GM23338 (cell line): ENCODE measurements at regions not wholly inside any gene's neighbourhood (a gene's known extent, or its start where the extent isn't known, plus 50 kb on each side); places are given as distances from the start of the nearest gene placed in this dataset.

Experiments
- ATAC-seq: fragments of 200-7000 bp; cut with Tn5 transposase; 3 replicates; pipeline ENCODE4 v1.9.1; 2020
- DNase-seq: peaks from one replicate; pipeline ENCODE4 v3.0.0-alpha.2; 2015; ENCODE audit warnings: low spot score
- H2AFZ ChIP-seq: fragments of 200-600 bp; sonication (generic); 2 replicates; pipeline ENCODE4 v1.8.0; 2016; ENCODE audit warnings: antibody characterized with exemption, mild to moderate bottlenecking, moderate library complexity
- H3F3A ChIP-seq: fragments of 200-600 bp; sonication (generic); replicated peaks from 2 replicates; pipeline ENCODE4 v1.8.0; 2017; ENCODE audit warnings: antibody characterized with exemption, mixed run types, low read depth
- H3K27ac ChIP-seq: fragments of 200-600 bp; sonication (generic); 2 replicates; pipeline ENCODE4 v1.6.1; 2016; ENCODE audit warnings: low read depth
- H3K27me3 ChIP-seq: fragments of 200-600 bp; sonication (generic); 2 replicates; pipeline ENCODE4 v1.8.0; 2016; ENCODE audit warnings: mild to moderate bottlenecking, mixed run types, moderate library complexity; ENCODE audit not compliant: insufficient read depth
- H3K36me3 ChIP-seq: fragments of 200-600 bp; sonication (generic); 2 replicates; pipeline ENCODE4 v1.8.0; 2016; ENCODE audit warnings: mild to moderate bottlenecking; ENCODE audit not compliant: insufficient read depth
- H3K4me1 ChIP-seq: fragments of 200-600 bp; sonication (generic); 2 replicates; pipeline ENCODE4 v1.8.0; 2016; ENCODE audit warnings: mild to moderate bottlenecking, moderate library complexity; ENCODE audit not compliant: insufficient read depth
- H3K4me2 ChIP-seq: fragments of 200-600 bp; sonication (generic); 2 replicates; pipeline ENCODE4 v1.7.1; 2017; ENCODE audit warnings: mixed run types
- H3K4me3 ChIP-seq: fragments of 200-600 bp; sonication (generic); 2 replicates; pipeline ENCODE4 v1.6.1; 2016; ENCODE audit warnings: mixed run types
- H3K79me2 ChIP-seq: fragments of 200-600 bp; sonication (generic); replicated peaks from 2 replicates; pipeline ENCODE4 v1.8.0; 2017; ENCODE audit warnings: mild to moderate bottlenecking; ENCODE audit not compliant: insufficient read depth
- H3K9me2 ChIP-seq: fragments of 200-600 bp; sonication (generic); 2 replicates; pipeline ENCODE4 v1.8.0; 2017; ENCODE audit not compliant: insufficient read depth
- H4K20me1 ChIP-seq: fragments of 200-600 bp; sonication (generic); replicated peaks from 2 replicates; pipeline ENCODE4 v1.8.0; 2017; ENCODE audit warnings: mild to moderate bottlenecking; ENCODE audit not compliant: insufficient read depth
- H3K27ac Mint-ChIP-seq: 2 replicates; pipeline ENCODE4 v1.8.0; 2020; ENCODE audit warnings: inconsistent platforms, mild to moderate bottlenecking, moderate library complexity, mixed read lengths
- H3K27me3 Mint-ChIP-seq: 3 replicates; pipeline ENCODE4 v1.8.0; 2022; ENCODE audit warnings: low read depth, mild to moderate bottlenecking, moderate library complexity, mixed read lengths, inconsistent platforms; ENCODE audit not compliant: insufficient read depth, poor library complexity
- H3K36me3 Mint-ChIP-seq: 3 replicates; pipeline ENCODE4 v1.8.0; 2021; ENCODE audit warnings: low read depth, mild to moderate bottlenecking, inconsistent platforms, moderate library complexity, mixed read lengths
- H3K4me1 Mint-ChIP-seq: 3 replicates; pipeline ENCODE4 v1.8.0; 2020; ENCODE audit warnings: mild to moderate bottlenecking, inconsistent platforms, mixed read lengths
- H3K4me3 Mint-ChIP-seq: 3 replicates; pipeline ENCODE4 v1.8.0; 2021; ENCODE audit warnings: moderate library complexity, mild to moderate bottlenecking, inconsistent platforms, mixed read lengths
- H3K9me3 Mint-ChIP-seq: 3 replicates; pipeline ENCODE4 v1.8.0; 2020; ENCODE audit warnings: moderate library complexity, mild to moderate bottlenecking, inconsistent platforms, mixed read lengths
- CREB1 ChIP-seq: fragments of 250-450 bp; sonication (Bioruptor Pico); IDR thresholded peaks from 2 replicates; pipeline ENCODE4 v1.5.0; 2020; ENCODE audit warnings: low read depth, mild to moderate bottlenecking, moderate library complexity
- EZH2 ChIP-seq: fragments of 200-600 bp; sonication (generic); IDR thresholded peaks from one replicate; pipeline ENCODE4 v1.8.0; 2017; ENCODE audit warnings: antibody characterized with exemption, mild to moderate bottlenecking, low read depth; ENCODE audit not compliant: unreplicated experiment
- EZH2phosphoT487 ChIP-seq: fragments of 200-600 bp; sonication (generic); IDR thresholded peaks from one replicate; pipeline ENCODE4 v1.8.1; 2018; ENCODE audit warnings: antibody characterized with exemption; ENCODE audit not compliant: unreplicated experiment
- JUNB ChIP-seq: IDR thresholded peaks from one replicate; pipeline ENCODE4 v1.6.1; 2016; ENCODE audit warnings: antibody characterized with exemption; ENCODE audit not compliant: unreplicated experiment
- NANOG ChIP-seq: IDR thresholded peaks from 2 replicates; pipeline ENCODE4 v1.6.1; 2016; ENCODE audit warnings: antibody characterized with exemption, borderline replicate concordance
- POLR2AphosphoS5 ChIP-seq: IDR thresholded peaks from 2 replicates; pipeline ENCODE4 v1.6.1; 2016; ENCODE audit warnings: antibody characterized with exemption, low read depth
- STAT1 ChIP-seq: IDR thresholded peaks from one replicate; pipeline ENCODE4 v1.6.1; 2016; ENCODE audit warnings: antibody characterized with exemption; ENCODE audit not compliant: unreplicated experiment
- ZNF114 ChIP-seq: fragments of 250-450 bp; sonication (Bioruptor Pico); IDR thresholded peaks from 2 replicates; pipeline ENCODE4 v1.5.0; 2020; ENCODE audit warnings: mild to moderate bottlenecking, moderate library complexity
- ZNF331 ChIP-seq: fragments of 250-450 bp; sonication (Bioruptor Pico); IDR thresholded peaks from 2 replicates; pipeline ENCODE4 v1.5.0; 2020; ENCODE audit warnings: low read depth, mild to moderate bottlenecking, moderate library complexity
- TF ChIP-seq, protein P1 (sequence below): IDR thresholded peaks from one replicate; pipeline ENCODE4 v1.6.1; 2018; ENCODE audit warnings: antibody characterized with exemption; ENCODE audit not compliant: unreplicated experiment
- TF ChIP-seq, protein P2 (sequence below): IDR thresholded peaks from 2 replicates; pipeline ENCODE4 v1.6.1; 2016; ENCODE audit warnings: antibody characterized with exemption
- TF ChIP-seq, protein P3 (sequence below): fragments of 250-450 bp; sonication (Bioruptor Pico); IDR thresholded peaks from 2 replicates; pipeline ENCODE4 v1.5.0; 2020; ENCODE audit warnings: mild to moderate bottlenecking, moderate library complexity
- TF ChIP-seq, protein P4 (sequence below), 2 experiments: fragments of 200-600 bp in 1 of 2; sonication (generic) in 1 of 2; conservative IDR thresholded peaks; 2 replicates each; pipeline versions ENCODE4 v1.5.1 to v1.6.1; 2016 to 2017; ENCODE audit warnings: antibody characterized with exemption in 2 of 2, low read depth in 2 of 2, mild to moderate bottlenecking in 2 of 2, moderate library complexity in 1 of 2

DNA sequence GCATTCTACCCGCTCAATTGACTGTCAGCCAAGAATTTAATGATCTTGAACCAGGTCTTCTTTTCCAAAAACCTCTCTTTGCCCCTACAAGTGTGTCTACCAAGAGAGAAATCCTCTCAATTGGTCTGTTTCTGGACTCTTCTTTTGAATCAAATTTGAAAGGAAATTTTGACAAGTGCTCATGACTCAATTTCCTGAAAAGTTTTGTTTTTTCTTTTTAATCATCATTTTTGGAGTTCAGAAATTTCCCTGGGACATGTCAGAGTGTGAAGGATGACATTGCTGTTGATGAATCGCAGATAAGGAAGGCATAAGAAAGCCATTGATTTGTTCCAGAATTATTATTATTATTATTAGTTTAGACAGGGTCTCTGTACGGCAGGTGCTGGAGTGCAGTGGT, 88.2 kb upstream of the AKT3 start:
- no peak for ATAC-seq
- no peaks in the 10 kb centered on the region for H3K27me3 ChIP-seq

More for the DNA sequence above, 88.2 kb upstream of the AKT3 start:
- Histone ChIP-seq H3K4me2 (no peak overlapping the region), H3K79me2 (no peaks in the 10 kb centered on the region), H3K4me3 (no peak overlapping the region), H3K36me3 (no peaks in the 10 kb centered on the region), H4K20me1 (no peaks in the 10 kb centered on the region), H3K27ac (no peak overlapping the region), H2AFZ (no peak overlapping the region), H3K9me2 (0 out of 2 replicates have a peak, but pooled peaks cover 3% of the 10 kb centered on the region), H3K4me1 (peaks cover 4% of the 10 kb centered on the region; the same call in 1 of the 2 replicates), H3F3A (no peaks in the 10 kb centered on the region)
- H3K4me3 Mint-ChIP-seq, result no peak overlapping the region
- TF ChIP-seq, protein P1, sequence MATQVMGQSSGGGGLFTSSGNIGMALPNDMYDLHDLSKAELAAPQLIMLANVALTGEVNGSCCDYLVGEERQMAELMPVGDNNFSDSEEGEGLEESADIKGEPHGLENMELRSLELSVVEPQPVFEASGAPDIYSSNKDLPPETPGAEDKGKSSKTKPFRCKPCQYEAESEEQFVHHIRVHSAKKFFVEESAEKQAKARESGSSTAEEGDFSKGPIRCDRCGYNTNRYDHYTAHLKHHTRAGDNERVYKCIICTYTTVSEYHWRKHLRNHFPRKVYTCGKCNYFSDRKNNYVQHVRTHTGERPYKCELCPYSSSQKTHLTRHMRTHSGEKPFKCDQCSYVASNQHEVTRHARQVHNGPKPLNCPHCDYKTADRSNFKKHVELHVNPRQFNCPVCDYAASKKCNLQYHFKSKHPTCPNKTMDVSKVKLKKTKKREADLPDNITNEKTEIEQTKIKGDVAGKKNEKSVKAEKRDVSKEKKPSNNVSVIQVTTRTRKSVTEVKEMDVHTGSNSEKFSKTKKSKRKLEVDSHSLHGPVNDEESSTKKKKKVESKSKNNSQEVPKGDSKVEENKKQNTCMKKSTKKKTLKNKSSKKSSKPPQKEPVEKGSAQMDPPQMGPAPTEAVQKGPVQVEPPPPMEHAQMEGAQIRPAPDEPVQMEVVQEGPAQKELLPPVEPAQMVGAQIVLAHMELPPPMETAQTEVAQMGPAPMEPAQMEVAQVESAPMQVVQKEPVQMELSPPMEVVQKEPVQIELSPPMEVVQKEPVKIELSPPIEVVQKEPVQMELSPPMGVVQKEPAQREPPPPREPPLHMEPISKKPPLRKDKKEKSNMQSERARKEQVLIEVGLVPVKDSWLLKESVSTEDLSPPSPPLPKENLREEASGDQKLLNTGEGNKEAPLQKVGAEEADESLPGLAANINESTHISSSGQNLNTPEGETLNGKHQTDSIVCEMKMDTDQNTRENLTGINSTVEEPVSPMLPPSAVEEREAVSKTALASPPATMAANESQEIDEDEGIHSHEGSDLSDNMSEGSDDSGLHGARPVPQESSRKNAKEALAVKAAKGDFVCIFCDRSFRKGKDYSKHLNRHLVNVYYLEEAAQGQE, result no peak
- TF ChIP-seq, protein P2, sequence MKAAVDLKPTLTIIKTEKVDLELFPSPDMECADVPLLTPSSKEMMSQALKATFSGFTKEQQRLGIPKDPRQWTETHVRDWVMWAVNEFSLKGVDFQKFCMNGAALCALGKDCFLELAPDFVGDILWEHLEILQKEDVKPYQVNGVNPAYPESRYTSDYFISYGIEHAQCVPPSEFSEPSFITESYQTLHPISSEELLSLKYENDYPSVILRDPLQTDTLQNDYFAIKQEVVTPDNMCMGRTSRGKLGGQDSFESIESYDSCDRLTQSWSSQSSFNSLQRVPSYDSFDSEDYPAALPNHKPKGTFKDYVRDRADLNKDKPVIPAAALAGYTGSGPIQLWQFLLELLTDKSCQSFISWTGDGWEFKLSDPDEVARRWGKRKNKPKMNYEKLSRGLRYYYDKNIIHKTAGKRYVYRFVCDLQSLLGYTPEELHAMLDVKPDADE, result no peak
- no peak for TF ChIP-seq JUNB
- TF ChIP-seq NANOG, result no peak
- no peak for TF ChIP-seq POLR2AphosphoS5
- TF ChIP-seq CREB1 (CRISPR knock-in tag), result no peak
- TF ChIP-seq EZH2, result no peak
- TF ChIP-seq, protein P3, sequence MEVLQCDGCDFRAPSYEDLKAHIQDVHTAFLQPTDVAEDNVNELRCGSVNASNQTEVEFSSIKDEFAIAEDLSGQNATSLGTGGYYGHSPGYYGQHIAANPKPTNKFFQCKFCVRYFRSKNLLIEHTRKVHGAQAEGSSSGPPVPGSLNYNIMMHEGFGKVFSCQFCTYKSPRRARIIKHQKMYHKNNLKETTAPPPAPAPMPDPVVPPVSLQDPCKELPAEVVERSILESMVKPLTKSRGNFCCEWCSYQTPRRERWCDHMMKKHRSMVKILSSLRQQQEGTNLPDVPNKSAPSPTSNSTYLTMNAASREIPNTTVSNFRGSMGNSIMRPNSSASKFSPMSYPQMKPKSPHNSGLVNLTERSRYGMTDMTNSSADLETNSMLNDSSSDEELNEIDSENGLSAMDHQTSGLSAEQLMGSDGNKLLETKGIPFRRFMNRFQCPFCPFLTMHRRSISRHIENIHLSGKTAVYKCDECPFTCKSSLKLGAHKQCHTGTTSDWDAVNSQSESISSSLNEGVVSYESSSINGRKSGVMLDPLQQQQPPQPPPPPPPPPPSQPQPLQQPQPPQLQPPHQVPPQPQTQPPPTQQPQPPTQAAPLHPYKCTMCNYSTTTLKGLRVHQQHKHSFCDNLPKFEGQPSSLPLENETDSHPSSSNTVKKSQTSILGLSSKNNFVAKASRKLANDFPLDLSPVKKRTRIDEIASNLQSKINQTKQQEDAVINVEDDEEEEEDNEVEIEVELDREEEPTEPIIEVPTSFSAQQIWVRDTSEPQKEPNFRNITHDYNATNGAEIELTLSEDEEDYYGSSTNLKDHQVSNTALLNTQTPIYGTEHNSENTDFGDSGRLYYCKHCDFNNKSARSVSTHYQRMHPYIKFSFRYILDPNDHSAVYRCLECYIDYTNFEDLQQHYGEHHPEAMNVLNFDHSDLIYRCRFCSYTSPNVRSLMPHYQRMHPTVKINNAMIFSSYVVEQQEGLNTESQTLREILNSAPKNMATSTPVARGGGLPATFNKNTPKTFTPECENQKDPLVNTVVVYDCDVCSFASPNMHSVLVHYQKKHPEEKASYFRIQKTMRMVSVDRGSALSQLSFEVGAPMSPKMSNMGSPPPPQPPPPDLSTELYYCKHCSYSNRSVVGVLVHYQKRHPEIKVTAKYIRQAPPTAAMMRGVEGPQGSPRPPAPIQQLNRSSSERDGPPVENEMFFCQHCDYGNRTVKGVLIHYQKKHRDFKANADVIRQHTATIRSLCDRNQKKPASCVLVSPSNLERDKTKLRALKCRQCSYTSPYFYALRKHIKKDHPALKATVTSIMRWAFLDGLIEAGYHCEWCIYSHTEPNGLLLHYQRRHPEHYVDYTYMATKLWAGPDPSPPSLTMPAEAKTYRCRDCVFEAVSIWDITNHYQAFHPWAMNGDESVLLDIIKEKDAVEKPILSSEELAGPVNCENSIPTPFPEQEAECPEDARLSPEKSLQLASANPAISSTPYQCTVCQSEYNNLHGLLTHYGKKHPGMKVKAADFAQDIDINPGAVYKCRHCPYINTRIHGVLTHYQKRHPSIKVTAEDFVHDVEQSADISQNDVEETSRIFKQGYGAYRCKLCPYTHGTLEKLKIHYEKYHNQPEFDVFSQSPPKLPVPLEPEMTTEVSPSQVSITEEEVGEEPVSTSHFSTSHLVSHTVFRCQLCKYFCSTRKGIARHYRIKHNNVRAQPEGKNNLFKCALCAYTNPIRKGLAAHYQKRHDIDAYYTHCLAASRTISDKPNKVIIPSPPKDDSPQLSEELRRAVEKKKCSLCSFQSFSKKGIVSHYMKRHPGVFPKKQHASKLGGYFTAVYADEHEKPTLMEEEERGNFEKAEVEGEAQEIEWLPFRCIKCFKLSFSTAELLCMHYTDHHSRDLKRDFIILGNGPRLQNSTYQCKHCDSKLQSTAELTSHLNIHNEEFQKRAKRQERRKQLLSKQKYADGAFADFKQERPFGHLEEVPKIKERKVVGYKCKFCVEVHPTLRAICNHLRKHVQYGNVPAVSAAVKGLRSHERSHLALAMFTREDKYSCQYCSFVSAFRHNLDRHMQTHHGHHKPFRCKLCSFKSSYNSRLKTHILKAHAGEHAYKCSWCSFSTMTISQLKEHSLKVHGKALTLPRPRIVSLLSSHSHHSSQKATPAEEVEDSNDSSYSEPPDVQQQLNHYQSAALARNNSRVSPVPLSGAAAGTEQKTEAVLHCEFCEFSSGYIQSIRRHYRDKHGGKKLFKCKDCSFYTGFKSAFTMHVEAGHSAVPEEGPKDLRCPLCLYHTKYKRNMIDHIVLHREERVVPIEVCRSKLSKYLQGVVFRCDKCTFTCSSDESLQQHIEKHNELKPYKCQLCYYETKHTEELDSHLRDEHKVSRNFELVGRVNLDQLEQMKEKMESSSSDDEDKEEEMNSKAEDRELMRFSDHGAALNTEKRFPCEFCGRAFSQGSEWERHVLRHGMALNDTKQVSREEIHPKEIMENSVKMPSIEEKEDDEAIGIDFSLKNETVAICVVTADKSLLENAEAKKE (CRISPR knock-in tag), result no peak
- TF ChIP-seq STAT1, result no peak
- TF ChIP-seq EZH2phosphoT487, result no peak
- TF ChIP-seq ZNF114, result no peak
- TF ChIP-seq ZNF331, result no peak
- TF ChIP-seq, protein P4, sequence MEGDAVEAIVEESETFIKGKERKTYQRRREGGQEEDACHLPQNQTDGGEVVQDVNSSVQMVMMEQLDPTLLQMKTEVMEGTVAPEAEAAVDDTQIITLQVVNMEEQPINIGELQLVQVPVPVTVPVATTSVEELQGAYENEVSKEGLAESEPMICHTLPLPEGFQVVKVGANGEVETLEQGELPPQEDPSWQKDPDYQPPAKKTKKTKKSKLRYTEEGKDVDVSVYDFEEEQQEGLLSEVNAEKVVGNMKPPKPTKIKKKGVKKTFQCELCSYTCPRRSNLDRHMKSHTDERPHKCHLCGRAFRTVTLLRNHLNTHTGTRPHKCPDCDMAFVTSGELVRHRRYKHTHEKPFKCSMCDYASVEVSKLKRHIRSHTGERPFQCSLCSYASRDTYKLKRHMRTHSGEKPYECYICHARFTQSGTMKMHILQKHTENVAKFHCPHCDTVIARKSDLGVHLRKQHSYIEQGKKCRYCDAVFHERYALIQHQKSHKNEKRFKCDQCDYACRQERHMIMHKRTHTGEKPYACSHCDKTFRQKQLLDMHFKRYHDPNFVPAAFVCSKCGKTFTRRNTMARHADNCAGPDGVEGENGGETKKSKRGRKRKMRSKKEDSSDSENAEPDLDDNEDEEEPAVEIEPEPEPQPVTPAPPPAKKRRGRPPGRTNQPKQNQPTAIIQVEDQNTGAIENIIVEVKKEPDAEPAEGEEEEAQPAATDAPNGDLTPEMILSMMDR (conservative IDR thresholded peaks at IDR 0.05; ENCODE audit: low read depth in 2 of 2), result no peak
- peaks cover 2% of the 10 kb centered on the region for H3K27me3 Mint-ChIP-seq
- H3K9me3 Mint-ChIP-seq, result peaks cover 9% of the 10 kb centered on the region; the same call in 2 of the 3 replicates
- no peak for DNase-seq
- H3K4me1 Mint-ChIP-seq, result peaks cover 10% of the 10 kb centered on the region
- H3K27ac Mint-ChIP-seq, result no peak overlapping the region
- no peaks in the 10 kb centered on the region; the same call in 2 of the 3 replicates for H3K36me3 Mint-ChIP-seq
